SW 1271 (cell line): ENCODE measurements at regions not wholly inside any gene's neighbourhood (a gene's known extent, or its start where the extent isn't known, plus 50 kb on each side); places are given as distances from the start of the nearest gene placed in this dataset.
"Not testable (repeated sequence)": the region's sequence is repeated elsewhere in the genome, so short reads cannot be mapped to it uniquely, and the experiment has no call there.

Source experiments
- DNase-seq, 2 experiments: peaks; one replicate each; lab custom pipeline; 2025; lab: John Stamatoyannopoulos, UW

GRCh38 chr2:94737736-94738342, 133.4 kb upstream of the TEKT4 start:
- DNase-seq = not testable (repeated sequence)

GRCh38 chr2:94753466-94753998, 117.7 kb upstream of the TEKT4 start:
- DNase-seq = no peak

GRCh38 chr2:94758546-94758945, 112.7 kb upstream of the TEKT4 start:
- no peak for DNase-seq

- DNase-seq = no peak
These were observed 112.0 kb upstream of the TEKT4 start for GRCh38 chr2:94759211-94759610.

- DNase-seq = no peak
These were observed 108.6 kb upstream of the TEKT4 start for GRCh38 chr2:94762600-94762999.

GRCh38 chr2:94763318-94763717, 107.9 kb upstream of the TEKT4 start:
- DNase-seq = no peak

- DNase-seq = not testable (repeated sequence)
These were observed 106.9 kb upstream of the TEKT4 start for GRCh38 chr2:94764331-94764730.

- DNase-seq = no peak
These were observed 103.9 kb upstream of the TEKT4 start for GRCh38 chr2:94767336-94767735.

- no peak for DNase-seq
These were observed 101.5 kb upstream of the TEKT4 start for GRCh38 chr2:94769733-94770132.

GRCh38 chr2:94774851-94775250, 96.4 kb upstream of the TEKT4 start:
- DNase-seq = no peak

- DNase-seq = no peak
These were observed 95.2 kb upstream of the TEKT4 start for GRCh38 chr2:94776036-94776435.

- not testable (repeated sequence) for DNase-seq
These were observed 86.1 kb upstream of the TEKT4 start for GRCh38 chr2:94785105-94785504.

- not testable (repeated sequence) for DNase-seq
These were observed 84.8 kb upstream of the TEKT4 start for GRCh38 chr2:94786424-94786823.

- DNase-seq = not testable (repeated sequence)
These were observed 81.1 kb upstream of the TEKT4 start for GRCh38 chr2:94790169-94790568.

- peak in 1 of 2 experiments; percentile 27 for DNase-seq
These were observed 74.0 kb upstream of the TEKT4 start for GRCh38 chr2:94797235-94797634.
